BJ (cell line): ENCODE measurements at regions not wholly inside any gene's neighbourhood (a gene's known extent, or its start where the extent isn't known, plus 50 kb on each side); places are given as distances from the start of the nearest gene placed in this dataset.

ENCODE experiments used
- CTCF ChIA-PET: fragments of 350-600 bp; formaldehyde crosslinking; extraction: SDS; loops from one replicate; lab custom pipeline; 2021; ENCODE audit warnings: antibody characterized with exemption, inconsistent platforms; lab: Yijun Ruan, JAX
- POLR2A ChIA-PET: fragments of 300-600 bp; sonication (Branson Sonifier 250); formaldehyde crosslinking; extraction: SDS; loops from one replicate; lab custom pipeline; 2021; ENCODE audit warnings: antibody characterized with exemption; lab: Charles Lee
- DNase-seq: peaks from one replicate; pipeline ENCODE4 v3.0.0-alpha.2; 2011; ENCODE audit warnings: low read depth
- H3K27me3 ChIP-seq: 2 replicates; pipeline ENCODE4 v1.6.0; 2011; ENCODE audit warnings: low read length; ENCODE audit not compliant: control insufficient read depth, insufficient read depth
- H3K36me3 ChIP-seq: 2 replicates; pipeline ENCODE4 v1.5.1; 2011; ENCODE audit warnings: low read length; ENCODE audit not compliant: control insufficient read depth, insufficient read depth
- H3K4me3 ChIP-seq: 2 replicates; pipeline ENCODE4 v1.5.1; 2011; ENCODE audit warnings: low read depth, mild to moderate bottlenecking, control low read depth, low read length
- TF ChIP-seq, protein P1 (sequence below): IDR thresholded peaks from 2 replicates; pipeline ENCODE4 v1.5.1; 2011; ENCODE audit warnings: low read depth, mild to moderate bottlenecking, control low read depth, inconsistent platforms, low read length, moderate library complexity; ENCODE audit not compliant: insufficient read depth

DNA sequence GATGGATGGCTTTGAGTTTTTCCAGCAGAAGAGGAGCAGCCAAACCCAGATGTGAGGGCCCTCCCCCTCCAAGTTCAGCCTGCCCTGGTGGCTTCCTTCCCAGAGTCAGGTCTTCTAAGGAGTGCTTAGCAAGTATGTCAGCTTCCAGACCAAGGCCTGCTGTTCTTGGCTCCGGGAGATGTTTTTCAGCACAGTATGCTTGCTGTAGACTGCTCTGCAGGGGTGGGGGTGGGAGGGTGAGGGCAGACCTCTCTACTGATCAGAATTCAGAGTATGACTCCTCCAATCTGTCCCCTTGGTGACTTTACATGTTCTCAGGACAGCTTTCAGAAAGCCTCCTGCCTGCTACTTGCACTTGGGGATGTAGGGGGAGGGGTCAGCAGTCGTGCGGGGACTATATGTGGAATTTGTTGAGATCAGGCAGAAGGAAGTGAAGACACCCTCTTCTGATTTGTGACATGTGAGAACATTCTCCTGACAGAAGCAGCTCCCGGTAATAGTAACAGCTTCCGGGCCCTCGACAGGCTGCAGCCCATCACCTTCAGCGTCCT, 516.4 kb upstream of the ZMIZ1 start:
- TF ChIP-seq, protein P1, sequence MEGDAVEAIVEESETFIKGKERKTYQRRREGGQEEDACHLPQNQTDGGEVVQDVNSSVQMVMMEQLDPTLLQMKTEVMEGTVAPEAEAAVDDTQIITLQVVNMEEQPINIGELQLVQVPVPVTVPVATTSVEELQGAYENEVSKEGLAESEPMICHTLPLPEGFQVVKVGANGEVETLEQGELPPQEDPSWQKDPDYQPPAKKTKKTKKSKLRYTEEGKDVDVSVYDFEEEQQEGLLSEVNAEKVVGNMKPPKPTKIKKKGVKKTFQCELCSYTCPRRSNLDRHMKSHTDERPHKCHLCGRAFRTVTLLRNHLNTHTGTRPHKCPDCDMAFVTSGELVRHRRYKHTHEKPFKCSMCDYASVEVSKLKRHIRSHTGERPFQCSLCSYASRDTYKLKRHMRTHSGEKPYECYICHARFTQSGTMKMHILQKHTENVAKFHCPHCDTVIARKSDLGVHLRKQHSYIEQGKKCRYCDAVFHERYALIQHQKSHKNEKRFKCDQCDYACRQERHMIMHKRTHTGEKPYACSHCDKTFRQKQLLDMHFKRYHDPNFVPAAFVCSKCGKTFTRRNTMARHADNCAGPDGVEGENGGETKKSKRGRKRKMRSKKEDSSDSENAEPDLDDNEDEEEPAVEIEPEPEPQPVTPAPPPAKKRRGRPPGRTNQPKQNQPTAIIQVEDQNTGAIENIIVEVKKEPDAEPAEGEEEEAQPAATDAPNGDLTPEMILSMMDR, result no peak
- no peak overlapping the region for H3K4me3 ChIP-seq
- H3K36me3 ChIP-seq, result no peaks in the 10 kb centered on the region
- DNase-seq, result peak; percentile 18
- peaks cover 2% of the 10 kb centered on the region; the same call in 1 of the 2 replicates for H3K27me3 ChIP-seq
- POLR2A ChIA-PET, result no interaction called here
- CTCF ChIA-PET, result interaction anchor here (1.1 to 1.6 kb wide), 2 partner anchors 8 to 11 kb away, joined by 3 to 5 read pairs; no protein-coding TSS in a partner anchor

DNA sequence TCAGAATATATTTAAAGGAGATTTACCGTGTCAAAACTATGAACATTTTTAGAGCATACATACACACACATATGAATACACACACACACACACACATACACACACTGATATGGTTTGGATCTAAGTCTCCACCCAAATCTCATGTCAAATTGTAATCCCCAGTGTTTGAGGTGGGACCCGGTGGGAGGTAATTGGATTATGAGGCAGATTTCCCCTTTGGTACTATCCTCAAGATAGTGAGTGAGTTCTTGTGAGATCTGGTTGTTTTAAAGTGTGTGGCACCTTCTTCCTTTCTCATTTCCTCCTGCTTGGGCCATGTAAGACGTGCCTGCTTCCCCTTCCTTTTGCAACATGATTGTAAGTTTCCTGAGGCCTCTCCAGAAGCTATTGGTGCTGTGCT, 515.0 kb upstream of the ZMIZ1 start:
- Histone ChIP-seq H3K27me3 (peaks cover 2% of the 10 kb centered on the region), H3K36me3 (no peaks in the 10 kb centered on the region), H3K4me3 (no peak overlapping the region)
- TF ChIP-seq, protein P1, result no peak
- ChIA-PET CTCF (interaction anchor here (0.6 kb wide), 1 partner anchor 17 kb away, joined by 3 read pairs; no protein-coding TSS in a partner anchor), POLR2A (no interaction called here)
- no peak for DNase-seq

DNA sequence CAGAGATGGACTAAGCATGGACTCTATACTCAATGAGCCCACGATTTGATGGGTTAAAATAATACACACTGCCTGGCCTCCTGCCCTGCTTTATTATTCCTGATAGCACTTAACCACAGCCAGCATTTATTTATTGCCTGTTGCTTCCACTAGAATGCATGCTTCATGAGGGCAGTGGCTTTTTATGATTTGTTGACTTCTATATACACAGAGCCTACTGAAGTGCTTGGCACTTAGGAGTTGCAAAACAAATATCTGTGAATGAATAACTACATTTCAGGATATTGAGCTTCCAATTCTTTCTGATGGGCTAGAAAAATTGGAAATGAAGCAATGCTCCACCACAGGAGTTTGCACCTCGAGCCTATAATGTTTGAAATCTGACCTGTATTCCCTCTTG, 513.6 kb upstream of the ZMIZ1 start:
- H3K4me3 ChIP-seq, result no peak overlapping the region
- TF ChIP-seq, protein P1, result no peak
- H3K27me3 ChIP-seq, result peaks cover 2% of the 10 kb centered on the region
- CTCF ChIA-PET, result no interaction called here
- H3K36me3 ChIP-seq, result no peaks in the 10 kb centered on the region
- POLR2A ChIA-PET, result no interaction called here
- no peak for DNase-seq

DNA sequence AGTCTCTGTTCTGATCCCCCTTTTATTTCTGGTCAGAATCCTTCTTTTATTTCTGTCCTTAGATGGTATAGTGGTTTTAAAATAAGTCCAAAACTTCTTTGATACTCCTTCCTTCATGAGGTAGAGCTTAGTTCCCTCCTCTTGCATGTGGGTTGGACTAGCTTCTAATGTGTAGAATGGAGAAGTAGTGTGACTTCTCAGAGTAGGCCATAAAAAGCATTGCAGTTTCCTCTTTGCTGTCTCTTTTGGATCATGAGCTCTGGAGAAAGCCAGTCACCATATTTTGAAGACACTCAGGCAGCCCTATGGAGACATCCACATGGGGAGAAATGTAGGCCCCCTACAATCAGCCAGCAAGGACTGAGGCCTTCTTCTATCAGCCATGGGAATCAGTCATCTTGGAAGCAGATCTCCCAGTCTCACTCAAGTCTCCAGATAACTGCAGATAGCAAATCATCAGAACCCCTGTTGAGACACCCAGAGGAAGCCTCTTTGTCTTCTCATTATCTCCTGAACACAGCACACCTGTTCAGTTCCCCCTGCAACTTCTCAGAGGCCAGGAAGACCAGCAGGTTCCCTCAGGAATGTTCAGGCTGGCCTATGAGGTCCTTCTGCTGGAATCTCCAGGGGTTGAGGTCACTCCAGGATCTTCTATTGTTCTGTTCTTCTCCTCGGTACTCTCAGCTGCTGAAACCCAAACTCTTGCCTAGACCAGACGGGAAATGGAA, 511.9 kb upstream of the ZMIZ1 start:
- POLR2A ChIA-PET, result no interaction called here
- CTCF ChIA-PET, result no interaction called here
- peaks cover 2% of the 10 kb centered on the region for H3K27me3 ChIP-seq
- DNase-seq, result no peak
- TF ChIP-seq, protein P1, result no peak
- no peaks in the 10 kb centered on the region for H3K36me3 ChIP-seq
- H3K4me3 ChIP-seq, result no peak overlapping the region

DNA sequence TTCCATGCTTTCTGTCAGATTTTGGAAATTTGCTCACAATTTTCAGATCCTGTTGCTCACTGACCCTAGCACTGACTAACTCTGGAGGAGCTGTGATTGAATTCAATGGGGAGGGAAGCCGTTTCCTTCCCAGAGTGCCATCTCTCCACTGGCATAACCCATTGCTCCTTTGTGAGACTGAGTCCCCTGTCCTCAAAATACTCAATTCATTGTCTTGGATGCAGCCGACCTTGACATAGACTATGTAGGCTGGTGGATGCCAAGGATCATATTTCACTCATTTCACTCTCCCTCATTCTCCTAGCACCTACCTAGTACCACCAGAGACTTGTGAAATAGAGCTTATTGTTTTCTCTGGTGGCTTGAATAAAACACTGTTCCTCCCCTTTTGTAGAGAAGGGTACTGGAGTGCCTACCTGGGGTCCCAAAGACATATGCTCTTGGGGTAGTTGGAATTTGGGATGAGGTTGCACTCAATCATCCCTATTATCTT, 511.3 kb upstream of the ZMIZ1 start:
- H3K36me3 ChIP-seq, result no peaks in the 10 kb centered on the region
- no peak overlapping the region for H3K4me3 ChIP-seq
- no peak for DNase-seq
- POLR2A ChIA-PET, result no interaction called here
- peaks cover 2% of the 10 kb centered on the region for H3K27me3 ChIP-seq
- CTCF ChIA-PET, result no interaction called here
- TF ChIP-seq, protein P1, result no peak
